HG02970 (cell line): ENCODE measurements at regions not wholly inside any gene's neighbourhood (a gene's known extent, or its start where the extent isn't known, plus 50 kb on each side); places are given as distances from the start of the nearest gene placed in this dataset.
"Not testable (repeated sequence)": the region's sequence is repeated elsewhere in the genome, so short reads cannot be mapped to it uniquely, and the experiment has no call there.

ENCODE experiments used
- ATAC-seq: cut with Tn5 transposase; IDR thresholded peaks from one replicate; pipeline ENCODE4 v1.9.1; 2021; ENCODE audit warnings: mild to moderate bottlenecking, moderate library complexity, moderate number of reproducible peaks; ENCODE audit not compliant: unreplicated experiment, low FRiP score

- peak; percentile 88 for ATAC-seq
These were observed 56.7 kb upstream of the GOLGA8R start for GRCh38 chr15:30470601-30471365.

- ATAC-seq: not testable (repeated sequence)
These were observed 57.3 kb upstream of the GOLGA8R start for GRCh38 chr15:30471366-30471749.

- ATAC-seq: not testable (repeated sequence)
These were observed 57.9 kb upstream of the GOLGA8R start for GRCh38 chr15:30471817-30472551.

GRCh38 chr15:30484887-30485286 lies 67.0 kb upstream of the GOLGA8Q start:
- ATAC-seq: not testable (repeated sequence)

- ATAC-seq: not testable (repeated sequence)
These were observed 62.6 kb upstream of the GOLGA8Q start for GRCh38 chr15:30489237-30489636.

- ATAC-seq: not testable (repeated sequence)
These were observed 61.5 kb upstream of the GOLGA8Q start for GRCh38 chr15:30490334-30490733.

GRCh38 chr15:30493947-30494346 lies 57.9 kb upstream of the GOLGA8Q start:
- ATAC-seq: not testable (repeated sequence)

- ATAC-seq: not testable (repeated sequence)
These were observed 54.6 kb upstream of the GOLGA8Q start for GRCh38 chr15:30497275-30497674.

- ATAC-seq: not testable (repeated sequence)
These were observed 52.6 kb upstream of the GOLGA8Q start for GRCh38 chr15:30499233-30499632.

GRCh38 chr15:30500511-30500910 lies 51.3 kb upstream of the GOLGA8Q start:
- not testable (repeated sequence) for ATAC-seq
